ENCODE measurements at regions not wholly inside any gene's neighbourhood (a gene's known extent, or its start where the extent isn't known, plus 50 kb on each side); places are given as distances from the start of the nearest gene placed in this dataset.

DNA sequence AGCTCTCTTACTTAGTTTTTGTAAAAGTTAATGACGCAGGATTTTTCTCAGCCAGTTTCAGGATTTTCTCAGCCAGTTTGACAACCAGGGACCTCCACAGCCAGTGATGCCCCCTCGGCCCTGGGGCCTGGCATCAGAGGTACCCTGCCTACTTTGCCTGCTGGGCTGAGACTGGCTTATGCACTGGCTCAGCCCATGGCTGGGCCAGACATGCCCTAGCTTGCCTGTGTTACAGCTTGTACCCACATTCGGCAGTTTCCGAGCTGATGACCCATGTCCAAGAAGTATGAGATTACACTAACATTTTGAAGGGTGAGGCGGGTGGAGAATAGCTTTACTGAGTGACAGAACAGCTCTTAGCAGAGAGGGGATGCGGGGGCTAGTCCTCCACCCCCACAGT lies 406.1 kb upstream of the HSF2 start:
- TF ChIP-seq, protein P1, sequence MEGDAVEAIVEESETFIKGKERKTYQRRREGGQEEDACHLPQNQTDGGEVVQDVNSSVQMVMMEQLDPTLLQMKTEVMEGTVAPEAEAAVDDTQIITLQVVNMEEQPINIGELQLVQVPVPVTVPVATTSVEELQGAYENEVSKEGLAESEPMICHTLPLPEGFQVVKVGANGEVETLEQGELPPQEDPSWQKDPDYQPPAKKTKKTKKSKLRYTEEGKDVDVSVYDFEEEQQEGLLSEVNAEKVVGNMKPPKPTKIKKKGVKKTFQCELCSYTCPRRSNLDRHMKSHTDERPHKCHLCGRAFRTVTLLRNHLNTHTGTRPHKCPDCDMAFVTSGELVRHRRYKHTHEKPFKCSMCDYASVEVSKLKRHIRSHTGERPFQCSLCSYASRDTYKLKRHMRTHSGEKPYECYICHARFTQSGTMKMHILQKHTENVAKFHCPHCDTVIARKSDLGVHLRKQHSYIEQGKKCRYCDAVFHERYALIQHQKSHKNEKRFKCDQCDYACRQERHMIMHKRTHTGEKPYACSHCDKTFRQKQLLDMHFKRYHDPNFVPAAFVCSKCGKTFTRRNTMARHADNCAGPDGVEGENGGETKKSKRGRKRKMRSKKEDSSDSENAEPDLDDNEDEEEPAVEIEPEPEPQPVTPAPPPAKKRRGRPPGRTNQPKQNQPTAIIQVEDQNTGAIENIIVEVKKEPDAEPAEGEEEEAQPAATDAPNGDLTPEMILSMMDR (IDR thresholded peaks at IDR 0.05), result no peak
- H3K4me1 ChIP-seq, result no peaks in the 10 kb centered on the region
- H3K27me3 ChIP-seq, result no peaks in the 10 kb centered on the region
- peaks cover 0 to 8% (median 0%) of the 10 kb centered on the region in 11 donors for H3K9me3 ChIP-seq
- ATAC-seq (no peak), DNase-seq (no peak)
- no peak overlapping the region for H3K27ac ChIP-seq
- WGBS, 2 donors, result 73 to 81% methylated on average over 6 of the region's 6 CpGs
- intact Hi-C loops (cut with DNase I), result no loop called here
- no peak overlapping the region for H3K4me3 ChIP-seq
- H3K36me3 ChIP-seq, result no peaks in the 10 kb centered on the region

DNA sequence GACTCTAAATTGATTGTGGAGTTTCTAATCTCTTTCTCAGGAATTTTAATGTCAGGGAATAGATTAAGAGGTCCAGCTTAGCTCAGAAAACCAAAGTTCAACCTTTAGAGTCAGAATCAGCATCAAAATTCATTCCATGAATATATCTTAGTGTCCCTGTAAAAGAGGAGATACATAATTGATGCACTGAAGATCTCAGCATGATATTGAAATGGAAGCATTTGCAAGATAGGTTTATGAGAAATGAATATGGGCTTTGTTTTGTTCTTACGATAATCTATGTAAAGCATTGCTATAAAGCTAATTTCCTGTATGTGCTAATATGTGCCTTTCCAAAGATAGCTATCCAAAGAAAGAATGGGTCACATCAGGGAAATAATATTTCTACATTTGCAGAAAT lies 404.5 kb upstream of the HSF2 start:
- H3K27me3 ChIP-seq, result no peaks in the 10 kb centered on the region
- 35 to 88% methylated on average over 1 of the region's 1 CpG for WGBS, 2 donors
- no peak overlapping the region for H3K4me3 ChIP-seq
- H3K27ac ChIP-seq, result no peak overlapping the region
- intact Hi-C loops (cut with DNase I), result no loop called here
- DNase-seq, result no peak
- peaks cover 0 to 8% (median 0%) of the 10 kb centered on the region in 11 donors for H3K9me3 ChIP-seq
- no peaks in the 10 kb centered on the region for H3K4me1 ChIP-seq
- TF ChIP-seq, protein P1 (IDR thresholded peaks at IDR 0.05), result no peak
- no peaks in the 10 kb centered on the region for H3K36me3 ChIP-seq
- ATAC-seq, result no peak

DNA sequence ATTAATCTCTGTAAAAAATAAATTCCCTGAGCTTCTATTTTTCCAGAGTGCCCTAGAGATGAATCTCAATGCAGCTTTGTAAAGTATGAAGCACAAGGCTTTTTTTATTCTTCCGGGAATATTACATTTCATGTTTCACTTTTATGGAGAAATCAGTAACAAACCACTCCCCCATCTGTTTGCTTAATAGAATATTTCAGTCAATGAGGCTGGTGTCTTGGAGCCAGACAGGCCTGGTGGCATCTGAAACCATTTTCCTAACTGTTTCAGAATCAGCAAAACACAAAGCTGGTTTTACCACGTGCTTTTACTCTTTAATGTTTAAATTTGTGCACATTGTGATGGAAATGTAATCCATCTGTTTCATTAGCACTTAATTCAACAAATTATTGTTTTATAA lies 400.8 kb upstream of the HSF2 start:
- intact Hi-C loops (cut with DNase I), result no loop called here
- TF ChIP-seq, protein P1 (IDR thresholded peaks at IDR 0.05), result no peak
- Histone ChIP-seq H3K27ac (no peak overlapping the region), H3K4me1 (no peaks in the 10 kb centered on the region), H3K27me3 (no peaks in the 10 kb centered on the region), H3K36me3 (no peaks in the 10 kb centered on the region), H3K9me3 (peaks cover 0 to 3% (median 0%) of the 10 kb centered on the region in 11 donors), H3K4me3 (no peak overlapping the region)
- 45 to 91% methylated on average over 2 of the region's 2 CpGs for WGBS, 2 donors
- no peak for ATAC-seq
- no peak for DNase-seq

DNA sequence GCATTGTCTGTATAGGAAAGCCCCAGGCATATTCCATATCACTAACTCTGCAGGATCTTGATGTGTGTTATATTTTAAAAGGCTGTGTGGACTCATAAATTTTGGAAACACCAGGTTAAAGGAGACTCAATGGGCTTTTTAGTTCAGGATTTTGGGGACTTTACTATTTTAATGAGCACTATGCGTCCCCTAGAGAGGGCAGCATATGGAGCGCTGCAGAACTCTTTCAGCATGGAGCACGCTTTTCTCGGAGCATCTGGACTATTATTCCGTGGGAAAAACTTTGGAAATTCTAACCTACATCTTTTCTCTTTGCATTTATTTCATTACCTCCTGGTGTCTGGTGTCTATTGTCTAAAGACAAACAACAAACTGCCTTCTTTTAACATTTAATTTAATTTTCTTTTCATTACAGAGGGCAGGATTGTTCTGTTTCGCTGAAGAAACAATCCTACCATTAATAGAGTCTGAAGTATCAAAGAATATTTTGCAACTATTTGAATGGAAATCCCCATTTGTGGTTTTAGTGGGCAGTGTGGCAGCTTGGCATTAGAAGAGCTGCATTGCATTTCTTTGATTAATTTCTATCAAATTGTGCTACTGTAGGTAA lies 399.9 kb upstream of the HSF2 start:
- TF ChIP-seq, protein P1 (IDR thresholded peaks at IDR 0.05), result no peak

More for the DNA sequence above, 399.9 kb upstream of the HSF2 start:
- no peak for ATAC-seq
- Histone ChIP-seq H3K27ac (no peak overlapping the region), H3K4me1 (no peaks in the 10 kb centered on the region), H3K9me3 (no peaks in the 10 kb centered on the region), H3K27me3 (no peaks in the 10 kb centered on the region), H3K36me3 (no peaks in the 10 kb centered on the region), H3K4me3 (no peak overlapping the region)
- intact Hi-C loops (cut with DNase I), result no loop called here
- 92 to 93% methylated on average over 6 of the region's 6 CpGs for WGBS, 2 donors
- no peak for DNase-seq

Measured in heart right ventricle (tissue), 16 donors.